Muscle layer of duodenum (tissue), 2 donors: ENCODE measurements at regions not wholly inside any gene's neighbourhood (a gene's known extent, or its start where the extent isn't known, plus 50 kb on each side); places are given as distances from the start of the nearest gene placed in this dataset.
A peak's percentile ranks its signal among the peaks of the same experiment; 100 is the strongest.
"Not testable (repeated sequence)": the region's sequence is repeated elsewhere in the genome, so short reads cannot be mapped to it uniquely, and the experiment has no call there.

Source experiments
- H3K27ac ChIP-seq: one replicate; pipeline ENCODE4 v1.7.0; 2013; ENCODE audit warnings: mild to moderate bottlenecking, low read length
- H3K27me3 ChIP-seq: one replicate; pipeline ENCODE4 v1.7.0; 2013; ENCODE audit warnings: low read depth, mild to moderate bottlenecking, control low read depth, low read length
- H3K36me3 ChIP-seq, 2 donors: one replicate each; pipeline ENCODE4 v1.7.0; 2013; ENCODE audit warnings: low read length in 2 of 2, control low read depth in 1 of 2, mild to moderate bottlenecking in 1 of 2; ENCODE audit not compliant: insufficient read depth in 2 of 2, control insufficient read depth in 1 of 2
- H3K4me1 ChIP-seq, 2 donors: one replicate each; pipeline ENCODE4 v1.7.0; 2013; ENCODE audit warnings: low read length in 2 of 2, mild to moderate bottlenecking in 2 of 2, control low read depth in 1 of 2, moderate library complexity in 1 of 2; ENCODE audit not compliant: insufficient read depth in 2 of 2, control insufficient read depth in 1 of 2
- H3K4me3 ChIP-seq, 2 donors: one replicate each; pipeline ENCODE4 v1.7.0; 2013; ENCODE audit warnings: low read length in 2 of 2, low read depth in 1 of 2, mild to moderate bottlenecking in 1 of 2
- H3K9me3 ChIP-seq, 2 donors: one replicate each; pipeline ENCODE4 v1.7.0; 2013; ENCODE audit warnings: low read length in 2 of 2, control low read depth in 1 of 2, mild to moderate bottlenecking in 1 of 2; ENCODE audit not compliant: control insufficient read depth in 1 of 2
- donor health status: healthy.

DNA sequence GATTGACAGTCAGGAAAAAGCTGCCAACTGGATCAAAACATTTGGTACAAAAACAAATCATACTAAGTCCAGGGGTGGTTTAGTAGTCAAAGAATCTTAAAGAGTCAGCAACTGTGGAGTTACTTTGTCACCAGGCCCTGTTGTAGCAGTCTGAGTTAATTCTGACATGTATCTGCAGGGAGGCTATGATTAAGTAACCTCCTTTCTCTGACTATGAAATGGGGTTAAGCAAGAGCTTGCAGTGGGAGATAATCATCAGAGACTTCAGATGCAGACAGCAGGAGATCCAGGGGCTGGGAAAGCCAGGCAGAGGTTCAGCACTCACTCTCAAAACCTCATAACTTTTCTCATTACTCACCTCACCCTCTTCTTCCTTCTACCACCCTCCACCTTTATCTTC lies 99.2 kb upstream of the BTG3 start:
- Histone ChIP-seq H3K27me3 (no peaks in the 10 kb centered on the region), H3K27ac (no peak overlapping the region), H3K4me1 (no peaks in the 10 kb centered on the region), H3K9me3 (no peaks in the 10 kb centered on the region), H3K36me3 (no peaks in the 10 kb centered on the region), H3K4me3 (no peak overlapping the region)

DNA sequence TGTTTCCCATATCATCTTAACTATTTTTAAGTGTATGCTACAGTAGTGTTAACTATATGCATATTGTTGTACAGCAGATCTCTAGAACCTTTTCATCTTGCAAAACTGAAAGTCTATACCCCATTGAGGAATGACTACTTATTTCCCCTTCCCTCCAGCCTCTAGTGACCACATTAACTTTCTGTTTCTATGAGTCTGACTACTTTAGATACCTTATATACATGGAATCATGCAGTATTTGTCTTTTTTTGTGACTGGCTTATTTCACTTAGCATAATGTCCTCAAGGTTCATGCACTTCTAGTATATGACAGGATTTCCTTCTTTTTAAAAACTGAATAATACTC lies 96.5 kb upstream of the BTG3 start:
- H3K27me3 ChIP-seq = no peaks in the 10 kb centered on the region
- H3K4me3 ChIP-seq = no peak overlapping the region

DNA sequence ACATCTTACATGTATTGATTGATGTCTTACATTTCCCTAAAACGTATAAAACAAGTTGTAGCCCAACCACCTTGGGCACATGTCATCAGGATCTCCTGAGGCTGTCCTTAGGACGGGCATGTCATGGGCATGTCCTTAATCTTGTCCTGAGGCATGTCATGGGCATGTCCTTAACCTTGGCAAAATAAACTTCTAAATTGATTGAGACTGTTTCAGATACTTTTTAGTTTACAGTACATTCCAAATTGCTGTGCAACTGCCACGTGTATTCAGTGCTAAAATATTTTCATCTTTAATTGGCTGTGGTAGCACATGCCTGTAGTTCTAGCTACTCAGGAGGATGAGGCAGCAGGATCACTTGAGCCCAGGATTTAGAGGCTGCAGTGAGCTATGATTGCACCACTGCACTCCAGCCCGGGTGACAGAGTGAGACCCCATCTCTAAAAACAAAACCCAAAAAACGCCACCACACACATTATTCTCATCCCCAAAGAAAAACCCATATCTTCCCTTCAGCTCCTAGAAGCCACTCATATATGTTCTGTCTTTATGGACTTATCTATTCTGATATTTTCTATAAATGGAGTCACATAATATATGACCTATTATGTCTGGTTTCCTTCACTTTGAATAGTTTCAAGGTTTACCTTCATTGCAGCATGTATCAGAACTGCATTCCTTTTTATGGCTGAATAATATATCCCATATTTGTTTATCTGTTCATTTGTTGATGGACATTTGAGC lies 96.0 kb upstream of the BTG3 start:
- H3K4me1 ChIP-seq = no peaks in the 10 kb centered on the region
- H3K9me3 ChIP-seq = peaks cover 0 to 2% of the 10 kb centered on the region in 2 donors

More for the DNA sequence above, 96.5 kb upstream of the BTG3 start:
- peaks cover 0 to 2% of the 10 kb centered on the region in 2 donors for H3K9me3 ChIP-seq
- H3K36me3 ChIP-seq = no peaks in the 10 kb centered on the region
- no peaks in the 10 kb centered on the region for H3K4me1 ChIP-seq
- no peak overlapping the region for H3K27ac ChIP-seq

DNA sequence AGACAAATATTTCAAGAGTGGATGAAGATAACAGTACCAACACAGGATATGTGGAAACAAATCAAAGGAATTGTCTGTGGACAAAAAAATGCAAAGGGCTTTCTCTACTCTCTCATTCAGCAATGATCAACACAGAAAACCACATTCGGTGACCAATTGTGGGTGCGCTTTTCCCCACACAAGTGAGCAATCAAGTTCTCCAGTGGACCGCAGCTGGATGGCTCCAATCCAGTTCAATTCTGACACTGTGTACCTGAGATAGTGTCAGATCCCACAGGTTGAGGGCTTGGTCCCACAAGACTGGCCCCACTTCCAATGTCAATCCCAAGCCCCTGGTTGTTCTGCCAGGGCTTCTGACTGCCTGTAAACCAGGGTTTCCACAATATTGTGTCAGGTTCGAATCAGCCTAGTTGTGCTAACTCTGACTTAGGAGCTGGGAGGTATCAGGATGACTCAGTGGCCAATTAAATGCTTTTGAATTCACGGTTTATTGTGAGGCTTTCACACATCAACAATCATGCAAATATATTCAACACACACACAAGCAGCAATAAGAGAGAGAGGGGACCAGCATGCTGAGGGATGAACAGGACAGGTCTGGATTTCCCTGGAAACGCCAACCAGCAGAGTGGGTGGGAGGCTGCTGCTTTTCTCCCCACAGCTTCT lies 87.0 kb upstream of the BTG3 start:
- Histone ChIP-seq H3K27me3 (no peaks in the 10 kb centered on the region), H3K27ac (no peak overlapping the region), H3K4me1 (no peaks in the 10 kb centered on the region), H3K4me3 (no peak overlapping the region), H3K9me3 (no peaks in the 10 kb centered on the region), H3K36me3 (no peaks in the 10 kb centered on the region)

More for the DNA sequence above, 96.0 kb upstream of the BTG3 start:
- Histone ChIP-seq H3K36me3 (no peaks in the 10 kb centered on the region), H3K27ac (no peak overlapping the region), H3K27me3 (no peaks in the 10 kb centered on the region), H3K4me3 (no peak overlapping the region)

DNA sequence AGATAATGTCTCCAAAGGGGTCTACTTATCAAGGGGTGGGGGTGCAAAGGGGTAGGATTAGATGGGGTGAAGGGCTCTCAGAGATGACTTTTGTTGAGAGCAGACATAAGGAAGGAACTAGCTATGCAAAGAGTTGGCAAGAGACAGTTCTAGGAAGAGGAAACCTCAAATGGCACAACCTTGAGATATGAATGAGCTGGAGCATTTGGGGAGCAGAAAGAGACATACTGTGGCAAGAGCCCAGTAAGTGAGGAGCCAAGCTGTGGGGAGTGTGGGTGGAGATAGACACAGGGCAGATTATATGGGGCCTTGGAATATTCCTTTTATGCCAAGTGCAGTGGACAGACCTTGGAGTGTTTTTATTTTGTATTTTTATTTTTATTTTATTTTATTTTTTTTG lies 84.8 kb upstream of the BTG3 start:
- Histone ChIP-seq H3K4me3 (no peak overlapping the region), H3K27ac (no peak overlapping the region), H3K27me3 (no peaks in the 10 kb centered on the region), H3K9me3 (no peaks in the 10 kb centered on the region), H3K36me3 (no peaks in the 10 kb centered on the region), H3K4me1 (no peaks in the 10 kb centered on the region)

DNA sequence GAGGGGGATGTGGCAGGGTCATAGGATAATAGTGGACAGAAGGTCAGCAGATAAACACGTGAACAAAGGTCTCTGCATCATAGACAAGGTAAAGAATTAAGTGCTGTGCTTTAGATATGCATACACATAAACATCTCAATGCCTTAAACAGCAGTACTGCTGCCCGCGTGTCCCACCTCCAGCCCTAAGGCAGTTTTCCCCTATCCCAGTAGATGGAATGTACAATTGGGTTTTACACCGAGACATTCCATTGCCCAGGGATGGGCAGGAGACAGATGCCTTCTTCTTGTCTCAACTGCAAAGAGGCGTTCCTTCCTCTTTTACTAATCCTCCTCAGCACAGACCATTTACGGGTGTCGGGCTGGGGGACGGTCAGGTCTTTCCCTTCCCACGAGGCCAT lies 81.7 kb upstream of the BTG3 start:
- H3K36me3 ChIP-seq, H3K27me3 ChIP-seq, H3K4me3 ChIP-seq, H3K4me1 ChIP-seq, H3K27ac ChIP-seq, H3K9me3 ChIP-seq: not testable (repeated sequence)

DNA sequence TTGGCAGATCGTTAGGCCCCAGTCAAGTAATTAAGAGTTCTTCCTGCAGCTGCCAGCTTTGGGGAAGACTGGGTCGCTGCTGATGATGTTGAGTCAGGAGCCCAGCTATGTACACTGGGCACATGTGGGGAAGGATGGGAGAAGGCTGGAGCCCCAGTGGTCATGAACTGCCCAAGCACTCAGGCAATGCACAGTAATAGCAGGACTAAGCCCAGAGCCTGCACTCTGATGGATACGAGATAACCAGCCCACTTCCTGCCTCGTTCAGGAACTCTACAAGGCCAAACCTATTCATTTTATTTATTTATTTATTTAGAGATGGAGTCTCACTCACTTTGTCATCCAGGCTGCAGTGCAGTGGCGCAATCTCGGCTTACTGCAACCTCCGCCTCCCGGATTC lies 81.1 kb upstream of the BTG3 start:
- H3K9me3 ChIP-seq = no peaks in the 10 kb centered on the region
- no peak overlapping the region for H3K27ac ChIP-seq
- H3K4me3 ChIP-seq = no peak overlapping the region
- H3K36me3 ChIP-seq = no peaks in the 10 kb centered on the region
- peaks cover 0 to 7% of the 10 kb centered on the region in 2 donors for H3K4me1 ChIP-seq
- no peaks in the 10 kb centered on the region for H3K27me3 ChIP-seq

DNA sequence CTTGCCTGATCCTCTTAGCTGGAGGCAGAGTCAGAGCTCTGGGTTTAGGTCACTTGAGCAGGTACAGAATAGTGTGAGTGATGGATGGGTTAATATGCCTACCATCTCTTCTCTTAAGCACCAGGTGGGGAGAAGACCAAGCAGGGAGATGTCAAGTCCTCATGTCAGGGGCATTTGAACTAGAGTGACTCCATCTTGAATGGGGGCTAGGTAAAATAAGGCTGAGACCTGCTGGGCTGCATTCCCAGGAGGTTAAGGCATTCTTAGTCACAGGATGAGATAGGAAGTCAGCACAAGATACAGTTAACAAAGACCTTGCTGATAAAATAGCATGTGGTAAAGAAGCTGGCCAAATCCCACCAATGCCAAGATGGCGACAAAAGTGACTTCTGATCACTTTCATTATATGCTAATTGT lies 77.4 kb upstream of the BTG3 start:
- Histone ChIP-seq H3K27me3 (no peaks in the 10 kb centered on the region), H3K4me3 (no peak overlapping the region), H3K9me3 (no peaks in the 10 kb centered on the region), H3K36me3 (no peaks in the 10 kb centered on the region), H3K27ac (no peak overlapping the region), H3K4me1 (peaks cover 0 to 8% of the 10 kb centered on the region in 2 donors)

DNA sequence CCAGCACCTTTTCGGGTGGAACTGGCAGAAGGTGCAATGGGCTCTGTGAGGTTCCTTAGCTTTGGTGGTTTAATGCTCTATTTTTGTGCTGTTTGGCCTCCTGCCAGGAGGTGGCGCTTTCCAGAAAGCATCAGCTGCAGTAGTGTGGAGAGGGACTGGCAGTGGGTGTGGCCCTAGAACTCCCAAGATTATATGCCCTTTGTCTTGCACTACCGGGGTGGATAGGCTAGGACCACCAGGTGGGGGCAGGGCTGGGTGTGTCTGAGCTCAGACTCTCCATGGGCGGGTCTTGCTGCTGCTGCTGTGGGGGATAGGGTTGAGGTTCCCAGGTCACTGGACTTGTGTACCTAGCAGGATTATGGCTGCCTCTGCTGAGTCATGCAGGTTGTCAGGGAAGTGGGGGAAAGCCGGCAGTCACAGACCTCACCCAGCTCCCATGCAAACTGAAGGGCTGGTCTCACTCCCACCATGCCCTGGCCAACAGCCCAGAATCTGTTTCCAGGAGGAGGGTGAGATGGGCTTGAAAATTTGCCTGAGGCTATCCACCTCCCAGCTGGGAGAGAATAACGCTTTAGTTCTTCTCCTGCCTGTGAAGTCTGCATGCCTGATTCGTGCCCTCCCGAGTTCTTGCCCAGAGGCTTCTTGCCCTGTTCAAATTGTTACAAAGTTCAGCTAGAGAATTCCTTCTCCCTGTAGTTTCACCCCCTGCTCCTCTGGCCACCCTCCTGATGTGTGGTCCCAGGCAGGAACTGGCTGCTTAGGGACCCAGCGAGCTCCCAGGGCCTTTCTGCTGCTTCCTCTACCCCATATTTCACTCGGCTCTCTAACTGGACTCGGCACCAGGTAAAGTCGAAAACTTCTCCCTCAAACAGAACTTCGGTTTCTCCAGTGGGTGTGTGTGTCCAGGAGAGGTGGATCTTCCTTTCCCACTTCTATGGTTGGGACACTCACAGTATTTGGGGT lies 76.5 kb upstream of the BTG3 start:
- no peak overlapping the region for H3K27ac ChIP-seq

DNA sequence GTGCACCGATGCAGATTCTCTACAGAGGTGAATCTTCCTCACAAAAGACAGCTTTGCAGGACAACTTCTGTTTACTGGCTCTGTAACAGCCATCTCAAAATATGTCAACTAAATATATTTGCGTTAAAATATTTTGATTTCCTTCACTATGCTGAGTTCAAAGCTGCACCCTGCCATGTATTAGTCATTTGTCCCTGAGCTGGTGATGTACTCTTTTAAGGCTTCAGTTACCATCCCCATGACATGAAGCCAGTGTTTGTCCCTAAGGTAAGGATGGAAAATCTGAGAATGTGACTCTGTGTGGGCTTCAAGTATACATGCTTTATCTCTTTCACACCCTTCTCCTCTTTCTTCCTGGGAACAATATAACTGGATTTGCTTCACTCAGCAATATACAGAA lies 70.2 kb upstream of the BTG3 start:
- no peaks in the 10 kb centered on the region for H3K27me3 ChIP-seq
- H3K27ac ChIP-seq = no peak overlapping the region
- no peaks in the 10 kb centered on the region for H3K36me3 ChIP-seq
- H3K4me3 ChIP-seq = no peak overlapping the region
- no peaks in the 10 kb centered on the region for H3K9me3 ChIP-seq
- no peaks in the 10 kb centered on the region for H3K4me1 ChIP-seq

More for the DNA sequence above, 76.5 kb upstream of the BTG3 start:
- Histone ChIP-seq H3K4me1 (peaks cover 0 to 8% of the 10 kb centered on the region in 2 donors), H3K27me3 (no peaks in the 10 kb centered on the region), H3K4me3 (peak overlapping the region in 1 of 2 donors; percentile 11), H3K9me3 (no peaks in the 10 kb centered on the region), H3K36me3 (no peaks in the 10 kb centered on the region)

DNA sequence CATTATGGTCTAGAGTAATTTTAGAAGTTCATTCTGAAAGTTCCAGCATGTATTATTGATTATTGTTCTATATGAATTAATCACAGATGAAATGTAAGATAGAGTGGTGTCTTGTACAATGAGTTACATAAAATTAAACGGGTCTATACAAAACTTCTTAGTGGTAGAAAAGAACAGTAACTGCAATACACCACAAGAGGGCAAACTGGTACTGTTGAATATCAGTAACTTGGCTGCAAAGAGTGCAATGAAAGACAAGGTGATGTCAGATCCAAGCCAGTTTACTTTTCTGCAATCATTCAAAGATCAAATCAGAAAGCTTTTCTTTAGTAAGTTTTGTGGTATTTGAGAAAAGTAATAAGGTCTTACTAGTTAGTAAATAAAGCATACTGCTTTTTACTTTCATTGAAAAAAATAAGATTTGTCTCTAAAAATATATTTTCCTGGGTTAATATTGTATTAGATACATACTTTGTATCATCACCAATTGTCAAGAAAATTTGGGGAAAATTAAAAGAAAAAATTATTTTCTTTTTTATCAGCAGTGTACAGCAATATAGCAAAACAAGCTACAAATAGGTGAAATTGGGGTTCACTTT lies 66.4 kb upstream of the BTG3 start:
- Histone ChIP-seq H3K4me3 (no peak overlapping the region), H3K27me3 (no peaks in the 10 kb centered on the region), H3K9me3 (no peaks in the 10 kb centered on the region), H3K36me3 (no peaks in the 10 kb centered on the region), H3K27ac (no peak overlapping the region), H3K4me1 (no peaks in the 10 kb centered on the region)
